ENCODE measurements at regions not wholly inside any gene's neighbourhood (a gene's known extent, or its start where the extent isn't known, plus 50 kb on each side); places are given as distances from the start of the nearest gene placed in this dataset.

- TF ChIP-seq CTCF (IDR thresholded peaks at IDR 0.05; ENCODE audit: extremely low read depth, insufficient read depth, missing control alignments): no peak
- DNase-seq (ENCODE audit: low spot score): no peak
- in situ Hi-C loops (cut with MboI; ENCODE audit: low pct_unique_long_range_greater_than_20kb, low sequenced_read_pairs, unreplicated experiment): no loop called here
Measured at GRCh38 chr4:55218041-55218440, 92.6 kb upstream of the KDR start.

DNA sequence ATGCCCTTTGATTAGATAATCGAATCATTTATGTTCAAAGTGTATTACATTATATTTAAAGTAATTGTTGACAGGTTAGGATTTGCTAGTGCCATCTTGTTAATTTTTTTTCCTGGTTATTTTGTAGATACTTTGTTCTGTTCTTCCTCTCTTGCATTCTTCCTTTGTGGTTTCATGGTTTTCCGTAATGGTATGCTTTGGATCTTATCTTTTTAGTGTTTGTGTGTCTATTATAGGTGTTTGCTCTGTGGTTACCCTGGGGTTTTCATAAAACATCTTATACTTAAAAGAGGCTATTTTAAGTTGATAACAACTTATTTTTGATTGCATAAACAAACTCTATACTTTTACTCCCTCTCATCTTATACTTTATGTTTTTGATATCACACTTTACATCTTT is 108.2 kb upstream of the SRD5A3 start:
- in situ Hi-C loops (cut with MboI; ENCODE audit: low pct_unique_long_range_greater_than_20kb, low sequenced_read_pairs, unreplicated experiment): no loop called here

GRCh38 chr4:55238407-55238806 is 107.6 kb upstream of the SRD5A3 start:
- in situ Hi-C loops (cut with MboI; ENCODE audit: low pct_unique_long_range_greater_than_20kb, low sequenced_read_pairs, unreplicated experiment): no loop called here
- TF ChIP-seq CTCF (IDR thresholded peaks at IDR 0.05; ENCODE audit: extremely low read depth, insufficient read depth, missing control alignments): no peak
- DNase-seq (ENCODE audit: low spot score): no peak

More for the DNA sequence above, 108.2 kb upstream of the SRD5A3 start:
- no peak for TF ChIP-seq CTCF (IDR thresholded peaks at IDR 0.05; ENCODE audit: extremely low read depth, insufficient read depth, missing control alignments)
- no peak for DNase-seq (ENCODE audit: low spot score)

DNA sequence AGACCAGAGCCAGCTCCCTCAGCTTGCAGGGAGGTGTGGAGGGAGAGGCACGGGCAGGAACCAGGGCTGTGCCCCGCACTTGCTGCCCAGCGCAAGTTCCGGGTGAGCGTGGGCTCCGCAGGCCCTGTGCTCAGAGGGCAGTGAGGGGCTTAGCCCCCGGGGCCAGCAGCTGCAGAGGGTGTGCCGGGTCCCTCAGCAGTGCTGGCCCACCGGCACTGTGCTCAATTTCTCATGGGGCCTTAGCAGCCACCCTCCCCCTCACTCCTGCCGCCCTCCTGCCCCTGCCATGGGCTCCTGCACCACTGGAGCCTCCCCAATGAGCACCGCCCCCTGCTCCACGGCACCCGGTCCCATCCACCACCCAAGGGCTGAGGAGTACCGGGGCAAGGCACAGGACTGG is 104.6 kb upstream of the SRD5A3 start:
- in situ Hi-C loops (cut with MboI; ENCODE audit: low pct_unique_long_range_greater_than_20kb, low sequenced_read_pairs, unreplicated experiment): no loop called here
- DNase-seq (ENCODE audit: low spot score): no peak

GRCh38 chr4:55242506-55242905 is 103.5 kb upstream of the SRD5A3 start:
- in situ Hi-C loops (cut with MboI; ENCODE audit: low pct_unique_long_range_greater_than_20kb, low sequenced_read_pairs, unreplicated experiment): no loop called here

More for the DNA sequence above, 104.6 kb upstream of the SRD5A3 start:
- TF ChIP-seq CTCF (IDR thresholded peaks at IDR 0.05; ENCODE audit: extremely low read depth, insufficient read depth, missing control alignments): no peak

DNA sequence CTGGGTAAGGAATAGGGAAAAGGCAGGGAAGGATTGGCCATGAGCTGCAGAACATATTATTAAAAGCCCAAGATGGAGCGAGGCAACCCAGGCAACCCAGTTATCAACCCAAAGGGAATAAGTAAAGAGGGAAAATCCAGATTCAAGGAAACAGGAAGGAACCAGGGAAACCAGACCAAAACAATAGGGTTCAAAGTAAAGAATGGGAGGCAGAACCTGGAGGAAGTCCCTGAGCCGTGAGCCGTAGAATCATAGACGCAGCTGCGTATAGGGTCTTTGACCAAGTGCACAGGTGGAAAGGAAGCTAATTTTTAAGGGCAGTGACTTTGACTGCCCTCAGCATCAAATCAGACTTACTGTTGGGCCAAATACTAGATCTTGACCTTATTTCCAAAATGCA is 98.5 kb upstream of the SRD5A3 start:
- no peak for TF ChIP-seq CTCF (IDR thresholded peaks at IDR 0.05; ENCODE audit: extremely low read depth, insufficient read depth, missing control alignments)
- no peak for DNase-seq (ENCODE audit: low spot score)
- in situ Hi-C loops (cut with MboI; ENCODE audit: low pct_unique_long_range_greater_than_20kb, low sequenced_read_pairs, unreplicated experiment): no loop called here

More at GRCh38 chr4:55242506-55242905, 103.5 kb upstream of the SRD5A3 start:
- TF ChIP-seq CTCF (IDR thresholded peaks at IDR 0.05; ENCODE audit: extremely low read depth, insufficient read depth, missing control alignments): no peak
- no peak for DNase-seq (ENCODE audit: low spot score)

DNA sequence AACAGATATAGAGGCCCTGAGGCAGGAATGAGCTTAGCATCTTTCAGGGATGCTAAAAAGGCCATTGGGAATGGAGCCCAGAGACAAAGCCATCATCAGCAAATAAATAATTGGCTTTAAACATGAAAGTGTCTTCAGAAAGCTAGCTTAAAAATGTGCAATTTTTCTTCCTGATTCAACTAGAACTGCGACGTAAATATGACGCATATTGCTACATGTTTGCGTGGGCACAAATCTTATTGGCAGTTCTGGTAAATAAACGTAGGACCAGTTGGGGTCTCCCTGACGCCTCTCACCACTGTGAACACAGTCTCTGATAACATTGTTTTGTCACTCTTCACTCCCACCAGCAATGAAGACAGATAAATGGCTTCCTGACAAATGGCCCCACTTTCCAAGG is 97.3 kb upstream of the SRD5A3 start:
- no peak for DNase-seq (ENCODE audit: low spot score)
- TF ChIP-seq CTCF (IDR thresholded peaks at IDR 0.05; ENCODE audit: extremely low read depth, insufficient read depth, missing control alignments): no peak
- in situ Hi-C loops (cut with MboI; ENCODE audit: low pct_unique_long_range_greater_than_20kb, low sequenced_read_pairs, unreplicated experiment): no loop called here

All from GM13977 (cell line).